Hepatocyte (in vitro differentiated cells): ENCODE measurements at regions not wholly inside any gene's neighbourhood (a gene's known extent, or its start where the extent isn't known, plus 50 kb on each side); places are given as distances from the start of the nearest gene placed in this dataset.

Source experiments
- EZH2 ChIP-seq: fragments of 200-600 bp; sonication (generic); IDR thresholded peaks from 2 replicates; pipeline ENCODE4 v1.6.1; 2016; ENCODE audit warnings: antibody characterized with exemption, mild to moderate bottlenecking, borderline replicate concordance
- EZH2phosphoT487 ChIP-seq: fragments of 200-600 bp; sonication (generic); IDR thresholded peaks from one replicate; pipeline ENCODE4 v1.6.1; 2018; ENCODE audit warnings: antibody characterized with exemption, mild to moderate bottlenecking, low read depth, moderate library complexity; ENCODE audit not compliant: unreplicated experiment, severe bottlenecking
- TF ChIP-seq, protein P1 (sequence below): fragments of 200-600 bp; sonication (generic); IDR thresholded peaks from 2 replicates; pipeline ENCODE4 v1.5.1; 2016; ENCODE audit warnings: antibody characterized with exemption, mild to moderate bottlenecking; ENCODE audit not compliant: poor library complexity

DNA sequence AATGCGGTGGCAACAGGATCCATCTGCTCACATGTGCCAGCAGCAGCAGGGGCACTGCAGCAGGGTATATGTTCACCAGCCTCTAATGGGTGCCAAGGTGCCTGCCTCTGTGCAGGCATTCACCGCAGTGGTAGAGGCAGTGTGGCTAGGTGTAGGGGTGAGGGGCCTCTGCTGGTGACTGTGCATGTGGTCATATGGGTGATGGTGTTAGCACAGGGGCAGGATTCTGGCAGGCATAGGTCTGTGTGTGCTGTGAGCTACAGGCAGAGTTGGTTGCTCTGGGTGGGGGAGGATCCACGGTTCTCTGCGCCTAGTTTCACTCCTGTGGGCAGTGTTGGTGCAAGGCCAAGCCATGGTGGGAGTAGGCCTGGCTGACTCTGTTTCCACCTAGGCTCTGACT, 566.5 kb upstream of the GNPDA2 start:
- TF ChIP-seq, protein P1, sequence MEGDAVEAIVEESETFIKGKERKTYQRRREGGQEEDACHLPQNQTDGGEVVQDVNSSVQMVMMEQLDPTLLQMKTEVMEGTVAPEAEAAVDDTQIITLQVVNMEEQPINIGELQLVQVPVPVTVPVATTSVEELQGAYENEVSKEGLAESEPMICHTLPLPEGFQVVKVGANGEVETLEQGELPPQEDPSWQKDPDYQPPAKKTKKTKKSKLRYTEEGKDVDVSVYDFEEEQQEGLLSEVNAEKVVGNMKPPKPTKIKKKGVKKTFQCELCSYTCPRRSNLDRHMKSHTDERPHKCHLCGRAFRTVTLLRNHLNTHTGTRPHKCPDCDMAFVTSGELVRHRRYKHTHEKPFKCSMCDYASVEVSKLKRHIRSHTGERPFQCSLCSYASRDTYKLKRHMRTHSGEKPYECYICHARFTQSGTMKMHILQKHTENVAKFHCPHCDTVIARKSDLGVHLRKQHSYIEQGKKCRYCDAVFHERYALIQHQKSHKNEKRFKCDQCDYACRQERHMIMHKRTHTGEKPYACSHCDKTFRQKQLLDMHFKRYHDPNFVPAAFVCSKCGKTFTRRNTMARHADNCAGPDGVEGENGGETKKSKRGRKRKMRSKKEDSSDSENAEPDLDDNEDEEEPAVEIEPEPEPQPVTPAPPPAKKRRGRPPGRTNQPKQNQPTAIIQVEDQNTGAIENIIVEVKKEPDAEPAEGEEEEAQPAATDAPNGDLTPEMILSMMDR, result no peak
- TF ChIP-seq EZH2phosphoT487 (no peak), EZH2 (no peak)
